Amniotic epithelial cell (primary cell): ENCODE measurements at regions not wholly inside any gene's neighbourhood (a gene's known extent, or its start where the extent isn't known, plus 50 kb on each side); places are given as distances from the start of the nearest gene placed in this dataset.
"Not testable (repeated sequence)": the region's sequence is repeated elsewhere in the genome, so short reads cannot be mapped to it uniquely, and the experiment has no call there.

Source experiments
- DNase-seq: peaks from one replicate; pipeline ENCODE4 v3.0.0-alpha.2; 2010; ENCODE audit warnings: low read depth

GRCh38 chr6:97347111-97347510 lies 64.1 kb upstream of the MMS22L start:
- DNase-seq: no peak

- DNase-seq: peak; percentile 5
Measured at GRCh38 chr6:97361286-97361685, 78.3 kb upstream of the MMS22L start.

- DNase-seq: no peak
Measured at GRCh38 chr6:97364327-97364726, 81.3 kb upstream of the MMS22L start.

- DNase-seq: not testable (repeated sequence)
Measured at GRCh38 chr6:97382071-97382470, 99.1 kb upstream of the MMS22L start.

- DNase-seq: no peak
Measured at GRCh38 chr6:97392735-97393134, 109.7 kb upstream of the MMS22L start.

- peak; percentile 51 for DNase-seq
Measured at GRCh38 chr6:97394160-97394748, 111.2 kb upstream of the MMS22L start.

- no peak for DNase-seq
Measured at GRCh38 chr6:97396880-97397279, 113.9 kb upstream of the MMS22L start.

GRCh38 chr6:97399208-97399607 lies 116.2 kb upstream of the MMS22L start:
- DNase-seq: no peak

GRCh38 chr6:97401533-97401932 lies 118.5 kb upstream of the MMS22L start:
- peak; percentile 1 for DNase-seq

- no peak for DNase-seq
Measured at GRCh38 chr6:97405818-97406409, 122.9 kb upstream of the MMS22L start.

GRCh38 chr6:97406633-97407032 lies 123.6 kb upstream of the MMS22L start:
- no peak for DNase-seq

GRCh38 chr6:97411610-97412009 lies 128.6 kb upstream of the MMS22L start:
- DNase-seq: no peak

- no peak for DNase-seq
Measured at GRCh38 chr6:97412511-97412910, 129.5 kb upstream of the MMS22L start.

- DNase-seq: no peak
Measured at GRCh38 chr6:97422171-97422570, 139.2 kb upstream of the MMS22L start.

GRCh38 chr6:97423190-97423589 lies 140.2 kb upstream of the MMS22L start:
- DNase-seq: no peak

GRCh38 chr6:97427648-97428047 lies 144.6 kb upstream of the MMS22L start:
- DNase-seq: no peak

- peak; percentile 17 for DNase-seq
Measured at GRCh38 chr6:97437087-97437486, 154.1 kb upstream of the MMS22L start.

GRCh38 chr6:97438011-97438671 lies 155.1 kb upstream of the MMS22L start:
- DNase-seq: no peak

- peak; percentile 29 for DNase-seq
Measured at GRCh38 chr6:97440590-97441176, 157.7 kb upstream of the MMS22L start.

GRCh38 chr6:97443408-97444080 lies 160.5 kb upstream of the MMS22L start:
- no peak for DNase-seq

- no peak for DNase-seq
Measured at GRCh38 chr6:97445407-97445806, 162.4 kb upstream of the MMS22L start.

- no peak for DNase-seq
Measured at GRCh38 chr6:97449444-97449966, 166.5 kb upstream of the MMS22L start.
